T-helper 1 cell treated with Interleukin-12 subunit alpha and Interleukin-12 subunit beta and Interleukin-4 antibody, amounts not matched to agents 30 μg/mL and 1 μg/mL, for 36 hours (primary cell): ENCODE measurements at regions not wholly inside any gene's neighbourhood (a gene's known extent, or its start where the extent isn't known, plus 50 kb on each side); places are given as distances from the start of the nearest gene placed in this dataset.

ENCODE experiments used
- H3K27ac Mint-ChIP-seq: one replicate; pipeline ENCODE4 v1.8.0; 2021; ENCODE audit warnings: mild to moderate bottlenecking, mixed read lengths
- H3K27me3 Mint-ChIP-seq: one replicate; pipeline ENCODE4 v1.8.0; 2021; ENCODE audit warnings: low read depth, mixed read lengths
- H3K36me3 Mint-ChIP-seq: one replicate; pipeline ENCODE4 v1.8.0; 2021; ENCODE audit warnings: low read depth, mixed read lengths
- H3K4me1 Mint-ChIP-seq: one replicate; pipeline ENCODE4 v1.8.0; 2021; ENCODE audit warnings: low read depth, mixed read lengths
- H3K4me3 Mint-ChIP-seq: one replicate; pipeline ENCODE4 v1.8.0; 2021; ENCODE audit warnings: mild to moderate bottlenecking, moderate library complexity, mixed read lengths
- H3K9me3 Mint-ChIP-seq: one replicate; pipeline ENCODE4 v1.8.0; 2021; ENCODE audit warnings: mixed read lengths

- peaks cover 39% of the 10 kb centered on the region for H3K27me3 Mint-ChIP-seq
- H3K9me3 Mint-ChIP-seq = no peaks in the 10 kb centered on the region
- H3K4me1 Mint-ChIP-seq = no peaks in the 10 kb centered on the region
- H3K27ac Mint-ChIP-seq = no peak overlapping the region
- H3K36me3 Mint-ChIP-seq = no peaks in the 10 kb centered on the region
- no peak overlapping the region for H3K4me3 Mint-ChIP-seq
These were observed 201.7 kb downstream of the TM2D1 start for GRCh38 chr1:61523229-61523628.

- peaks cover 36% of the 10 kb centered on the region for H3K27me3 Mint-ChIP-seq
- no peak overlapping the region for H3K27ac Mint-ChIP-seq
- H3K4me3 Mint-ChIP-seq = no peak overlapping the region
- H3K4me1 Mint-ChIP-seq = no peaks in the 10 kb centered on the region
- no peaks in the 10 kb centered on the region for H3K9me3 Mint-ChIP-seq
- H3K36me3 Mint-ChIP-seq = no peaks in the 10 kb centered on the region
These were observed 204.5 kb downstream of the TM2D1 start for GRCh38 chr1:61520401-61520800.

DNA sequence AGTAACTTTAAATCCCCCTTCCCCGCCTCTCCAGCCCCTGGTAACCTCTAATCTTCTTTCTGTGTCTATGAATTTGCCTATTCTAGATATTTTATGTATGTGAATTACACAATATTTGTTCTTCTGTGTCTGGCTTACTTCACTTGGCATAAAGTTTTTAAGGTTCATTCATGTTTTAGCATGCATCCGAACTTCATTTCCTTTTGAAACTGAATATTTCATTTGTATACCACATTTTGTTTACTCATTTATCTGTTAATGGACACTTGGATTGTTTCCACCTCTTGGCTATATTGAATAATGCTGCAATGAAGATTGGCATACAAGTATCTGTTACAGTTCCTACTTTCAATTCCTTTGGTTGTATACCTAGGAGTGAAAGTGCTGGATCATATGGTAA, 205.3 kb downstream of the TM2D1 start:
- Mint-ChIP-seq H3K4me3 (no peak overlapping the region), H3K27me3 (peaks cover 36% of the 10 kb centered on the region), H3K4me1 (no peaks in the 10 kb centered on the region), H3K36me3 (no peaks in the 10 kb centered on the region), H3K27ac (no peak overlapping the region), H3K9me3 (no peaks in the 10 kb centered on the region)

- no peak overlapping the region for H3K27ac Mint-ChIP-seq
- H3K27me3 Mint-ChIP-seq = peaks cover 32% of the 10 kb centered on the region
- H3K9me3 Mint-ChIP-seq = no peaks in the 10 kb centered on the region
- no peak overlapping the region for H3K4me3 Mint-ChIP-seq
- no peaks in the 10 kb centered on the region for H3K4me1 Mint-ChIP-seq
- H3K36me3 Mint-ChIP-seq = no peaks in the 10 kb centered on the region
These were observed 206.1 kb downstream of the TM2D1 start for GRCh38 chr1:61518670-61519400.

DNA sequence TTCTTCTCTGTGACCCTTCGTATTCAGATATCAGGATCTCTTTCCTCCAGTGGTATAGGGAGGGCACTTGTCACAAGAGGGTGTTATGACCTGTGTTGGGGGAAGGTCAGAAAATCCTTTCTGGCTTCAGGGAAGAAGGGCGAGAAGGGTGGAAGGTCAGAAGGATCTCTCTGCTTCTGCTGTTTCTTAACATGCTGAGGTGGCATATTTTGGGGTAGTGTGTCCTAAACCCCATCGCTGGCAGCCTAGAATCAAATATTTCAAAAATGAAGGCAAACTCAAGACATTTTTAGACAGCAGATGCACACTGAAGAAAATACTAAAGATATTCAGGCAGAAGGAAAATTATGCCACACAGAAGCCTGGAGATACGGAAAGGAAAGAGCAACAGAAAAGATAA, 207.6 kb downstream of the TM2D1 start:
- Mint-ChIP-seq H3K4me1 (no peaks in the 10 kb centered on the region), H3K27me3 (peaks cover 25% of the 10 kb centered on the region), H3K4me3 (no peak overlapping the region), H3K27ac (no peak overlapping the region), H3K9me3 (no peaks in the 10 kb centered on the region), H3K36me3 (no peaks in the 10 kb centered on the region)

DNA sequence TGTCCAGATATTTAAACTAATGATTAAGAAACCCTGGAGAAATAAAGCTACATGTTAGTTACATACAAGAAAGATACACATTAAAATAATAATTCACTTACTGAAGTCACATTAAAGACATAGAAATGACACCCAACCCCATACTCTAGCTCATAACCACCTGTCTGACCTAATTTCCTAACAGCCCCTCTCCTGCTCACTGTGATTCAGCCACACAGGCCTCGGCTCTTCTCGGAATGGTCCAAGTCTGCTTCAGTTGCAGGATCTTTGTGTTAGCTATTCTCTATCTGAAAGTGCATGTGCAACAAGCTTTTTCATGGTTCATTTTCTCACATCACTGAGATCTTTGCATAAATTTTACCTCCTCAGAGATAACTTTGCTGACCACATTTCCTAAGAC, 209.8 kb downstream of the TM2D1 start:
- no peaks in the 10 kb centered on the region for H3K36me3 Mint-ChIP-seq
- no peaks in the 10 kb centered on the region for H3K4me1 Mint-ChIP-seq
- H3K27ac Mint-ChIP-seq = no peak overlapping the region
- H3K9me3 Mint-ChIP-seq = no peaks in the 10 kb centered on the region
- no peak overlapping the region for H3K4me3 Mint-ChIP-seq
- peaks cover 18% of the 10 kb centered on the region for H3K27me3 Mint-ChIP-seq
